GM23338 (cell line): ENCODE measurements at regions not wholly inside any gene's neighbourhood (a gene's known extent, or its start where the extent isn't known, plus 50 kb on each side); places are given as distances from the start of the nearest gene placed in this dataset.

Source experiments
- ATAC-seq: fragments of 200-7000 bp; cut with Tn5 transposase; 3 replicates; pipeline ENCODE4 v1.9.1; 2020
- DNase-seq: peaks from one replicate; pipeline ENCODE4 v3.0.0-alpha.2; 2015; ENCODE audit warnings: low spot score
- H2AFZ ChIP-seq: fragments of 200-600 bp; sonication (generic); 2 replicates; pipeline ENCODE4 v1.8.0; 2016; ENCODE audit warnings: antibody characterized with exemption, mild to moderate bottlenecking, moderate library complexity
- H3F3A ChIP-seq: fragments of 200-600 bp; sonication (generic); replicated peaks from 2 replicates; pipeline ENCODE4 v1.8.0; 2017; ENCODE audit warnings: antibody characterized with exemption, mixed run types, low read depth
- H3K27ac ChIP-seq: fragments of 200-600 bp; sonication (generic); 2 replicates; pipeline ENCODE4 v1.6.1; 2016; ENCODE audit warnings: low read depth
- H3K27me3 ChIP-seq: fragments of 200-600 bp; sonication (generic); 2 replicates; pipeline ENCODE4 v1.8.0; 2016; ENCODE audit warnings: mild to moderate bottlenecking, mixed run types, moderate library complexity; ENCODE audit not compliant: insufficient read depth
- H3K36me3 ChIP-seq: fragments of 200-600 bp; sonication (generic); 2 replicates; pipeline ENCODE4 v1.8.0; 2016; ENCODE audit warnings: mild to moderate bottlenecking; ENCODE audit not compliant: insufficient read depth
- H3K4me1 ChIP-seq: fragments of 200-600 bp; sonication (generic); 2 replicates; pipeline ENCODE4 v1.8.0; 2016; ENCODE audit warnings: mild to moderate bottlenecking, moderate library complexity; ENCODE audit not compliant: insufficient read depth
- H3K4me2 ChIP-seq: fragments of 200-600 bp; sonication (generic); 2 replicates; pipeline ENCODE4 v1.7.1; 2017; ENCODE audit warnings: mixed run types
- H3K4me3 ChIP-seq: fragments of 200-600 bp; sonication (generic); 2 replicates; pipeline ENCODE4 v1.6.1; 2016; ENCODE audit warnings: mixed run types
- H3K79me2 ChIP-seq: fragments of 200-600 bp; sonication (generic); replicated peaks from 2 replicates; pipeline ENCODE4 v1.8.0; 2017; ENCODE audit warnings: mild to moderate bottlenecking; ENCODE audit not compliant: insufficient read depth
- H3K9me2 ChIP-seq: fragments of 200-600 bp; sonication (generic); 2 replicates; pipeline ENCODE4 v1.8.0; 2017; ENCODE audit not compliant: insufficient read depth
- H4K20me1 ChIP-seq: fragments of 200-600 bp; sonication (generic); replicated peaks from 2 replicates; pipeline ENCODE4 v1.8.0; 2017; ENCODE audit warnings: mild to moderate bottlenecking; ENCODE audit not compliant: insufficient read depth
- H3K27ac Mint-ChIP-seq: 2 replicates; pipeline ENCODE4 v1.8.0; 2020; ENCODE audit warnings: inconsistent platforms, mild to moderate bottlenecking, moderate library complexity, mixed read lengths
- H3K27me3 Mint-ChIP-seq: 3 replicates; pipeline ENCODE4 v1.8.0; 2022; ENCODE audit warnings: low read depth, mild to moderate bottlenecking, moderate library complexity, mixed read lengths, inconsistent platforms; ENCODE audit not compliant: insufficient read depth, poor library complexity
- H3K36me3 Mint-ChIP-seq: 3 replicates; pipeline ENCODE4 v1.8.0; 2021; ENCODE audit warnings: low read depth, mild to moderate bottlenecking, inconsistent platforms, moderate library complexity, mixed read lengths
- H3K4me1 Mint-ChIP-seq: 3 replicates; pipeline ENCODE4 v1.8.0; 2020; ENCODE audit warnings: mild to moderate bottlenecking, inconsistent platforms, mixed read lengths
- H3K4me3 Mint-ChIP-seq: 3 replicates; pipeline ENCODE4 v1.8.0; 2021; ENCODE audit warnings: moderate library complexity, mild to moderate bottlenecking, inconsistent platforms, mixed read lengths
- H3K9me3 Mint-ChIP-seq: 3 replicates; pipeline ENCODE4 v1.8.0; 2020; ENCODE audit warnings: moderate library complexity, mild to moderate bottlenecking, inconsistent platforms, mixed read lengths
- CREB1 ChIP-seq: fragments of 250-450 bp; sonication (Bioruptor Pico); IDR thresholded peaks from 2 replicates; pipeline ENCODE4 v1.5.0; 2020; ENCODE audit warnings: low read depth, mild to moderate bottlenecking, moderate library complexity
- CTCF ChIP-seq, 2 experiments: fragments of 200-600 bp in 1 of 2; sonication (generic) in 1 of 2; conservative IDR thresholded peaks; 2 replicates each; pipeline versions ENCODE4 v1.5.1 to v1.6.1; 2016 to 2017; ENCODE audit warnings: antibody characterized with exemption in 2 of 2, low read depth in 2 of 2, mild to moderate bottlenecking in 2 of 2, moderate library complexity in 1 of 2
- EZH2 ChIP-seq: fragments of 200-600 bp; sonication (generic); IDR thresholded peaks from one replicate; pipeline ENCODE4 v1.8.0; 2017; ENCODE audit warnings: antibody characterized with exemption, mild to moderate bottlenecking, low read depth; ENCODE audit not compliant: unreplicated experiment
- EZH2phosphoT487 ChIP-seq: fragments of 200-600 bp; sonication (generic); IDR thresholded peaks from one replicate; pipeline ENCODE4 v1.8.1; 2018; ENCODE audit warnings: antibody characterized with exemption; ENCODE audit not compliant: unreplicated experiment
- JUNB ChIP-seq: IDR thresholded peaks from one replicate; pipeline ENCODE4 v1.6.1; 2016; ENCODE audit warnings: antibody characterized with exemption; ENCODE audit not compliant: unreplicated experiment
- NANOG ChIP-seq: IDR thresholded peaks from 2 replicates; pipeline ENCODE4 v1.6.1; 2016; ENCODE audit warnings: antibody characterized with exemption, borderline replicate concordance
- POLR2AphosphoS5 ChIP-seq: IDR thresholded peaks from 2 replicates; pipeline ENCODE4 v1.6.1; 2016; ENCODE audit warnings: antibody characterized with exemption, low read depth
- REST ChIP-seq: IDR thresholded peaks from one replicate; pipeline ENCODE4 v1.6.1; 2018; ENCODE audit warnings: antibody characterized with exemption; ENCODE audit not compliant: unreplicated experiment
- STAT1 ChIP-seq: IDR thresholded peaks from one replicate; pipeline ENCODE4 v1.6.1; 2016; ENCODE audit warnings: antibody characterized with exemption; ENCODE audit not compliant: unreplicated experiment
- ZNF114 ChIP-seq: fragments of 250-450 bp; sonication (Bioruptor Pico); IDR thresholded peaks from 2 replicates; pipeline ENCODE4 v1.5.0; 2020; ENCODE audit warnings: mild to moderate bottlenecking, moderate library complexity
- ZNF331 ChIP-seq: fragments of 250-450 bp; sonication (Bioruptor Pico); IDR thresholded peaks from 2 replicates; pipeline ENCODE4 v1.5.0; 2020; ENCODE audit warnings: low read depth, mild to moderate bottlenecking, moderate library complexity

GRCh38 chr17:77580531-77581270 is 377.8 kb upstream of the TNRC6C start (continued):
- TF ChIP-seq NANOG, result no peak
- TF ChIP-seq EZH2phosphoT487, result no peak
- no peak for TF ChIP-seq STAT1
- TF ChIP-seq REST, result no peak
- TF ChIP-seq CTCF (conservative IDR thresholded peaks at IDR 0.05; ENCODE audit: low read depth in 2 of 2), result no peak

- ATAC-seq (no peak), DNase-seq (no peak)
- peaks cover 2% of the 10 kb centered on the region for H3K27me3 Mint-ChIP-seq
- TF ChIP-seq NANOG (no peak), POLR2AphosphoS5 (no peak), EZH2phosphoT487 (no peak), EZH2 (no peak), JUNB (no peak), REST (no peak), ZNF331 (CRISPR knock-in tag) (no peak), ZNF114 (no peak), CREB1 (CRISPR knock-in tag) (no peak), CTCF (conservative IDR thresholded peaks at IDR 0.05; ENCODE audit: low read depth in 2 of 2) (no peak)
Observed at GRCh38 chr17:77581480-77581879, 377.0 kb upstream of the TNRC6C start.

More at GRCh38 chr17:77581480-77581879, 377.0 kb upstream of the TNRC6C start:
- peaks cover 6% of the 10 kb centered on the region; the same call in 1 of the 3 replicates for H3K9me3 Mint-ChIP-seq
- Histone ChIP-seq H3K9me2 (no peaks in the 10 kb centered on the region; the same call in 1 of the 2 replicates), H3K27ac (no peak overlapping the region), H3K4me2 (no peak overlapping the region), H3K79me2 (no peaks in the 10 kb centered on the region), H3K27me3 (no peaks in the 10 kb centered on the region), H3K36me3 (no peaks in the 10 kb centered on the region), H3K4me1 (no peaks in the 10 kb centered on the region), H2AFZ (no peak overlapping the region), H4K20me1 (no peaks in the 10 kb centered on the region), H3K4me3 (no peak overlapping the region), H3F3A (no peaks in the 10 kb centered on the region)
- no peak overlapping the region for H3K27ac Mint-ChIP-seq
- no peak overlapping the region for H3K4me3 Mint-ChIP-seq
- H3K4me1 Mint-ChIP-seq, result no peaks in the 10 kb centered on the region
- H3K36me3 Mint-ChIP-seq, result no peaks in the 10 kb centered on the region
